RWPE1 (cell line): ENCODE measurements at regions not wholly inside any gene's neighbourhood (a gene's known extent, or its start where the extent isn't known, plus 50 kb on each side); places are given as distances from the start of the nearest gene placed in this dataset.
A peak's percentile ranks its signal among the peaks of the same experiment; 100 is the strongest.

Experiments used
- CTCF ChIA-PET: fragments of 350-600 bp; sonication (Branson Sonifier 250); formaldehyde crosslinking; extraction: SDS; loops from one replicate; lab custom pipeline; 2021; lab: Yijun Ruan, JAX
- POLR2A ChIA-PET: fragments of 400-600 bp; formaldehyde crosslinking; extraction: SDS; loops from one replicate; lab custom pipeline; 2020; ENCODE audit warnings: antibody characterized with exemption; ENCODE audit not compliant: low non-redundant PET; lab: Yijun Ruan, JAX
- DNase-seq: peaks from one replicate; pipeline ENCODE4 v3.0.0; 2012; ENCODE audit warnings: low spot score
- H3K27ac ChIP-seq: fragments of 450-650 bp; 2 replicates; pipeline ENCODE4 v1.5.1; 2017
- TF ChIP-seq, protein P1 (sequence below): fragments of 450-650 bp; conservative IDR thresholded peaks from 2 replicates; pipeline ENCODE4 v1.5.1; 2017; ENCODE audit warnings: low read depth, mild to moderate bottlenecking

DNA sequence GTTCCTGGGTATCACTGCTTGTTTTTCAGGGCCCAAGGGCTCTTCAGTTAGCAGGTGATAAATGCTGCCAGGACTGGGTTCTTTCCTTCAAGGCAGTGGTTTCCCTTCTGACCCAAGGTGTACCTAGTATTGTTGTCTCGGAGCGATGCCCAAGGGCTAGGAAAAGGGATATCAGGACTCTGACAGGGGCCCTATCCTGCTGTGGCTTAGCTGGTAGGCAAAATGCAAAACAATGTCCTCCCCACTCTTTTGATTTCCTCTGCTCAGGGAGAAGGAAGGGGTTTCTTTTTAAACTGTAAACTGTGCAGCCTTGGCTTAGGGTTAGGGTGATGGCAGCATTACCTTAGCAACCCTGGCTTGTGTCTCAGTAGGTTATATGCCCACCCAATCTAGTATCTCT lies 508.8 kb upstream of the CTNND2 start:
- ChIA-PET POLR2A (no interaction called here), CTCF (no interaction called here)
- TF ChIP-seq, protein P1, sequence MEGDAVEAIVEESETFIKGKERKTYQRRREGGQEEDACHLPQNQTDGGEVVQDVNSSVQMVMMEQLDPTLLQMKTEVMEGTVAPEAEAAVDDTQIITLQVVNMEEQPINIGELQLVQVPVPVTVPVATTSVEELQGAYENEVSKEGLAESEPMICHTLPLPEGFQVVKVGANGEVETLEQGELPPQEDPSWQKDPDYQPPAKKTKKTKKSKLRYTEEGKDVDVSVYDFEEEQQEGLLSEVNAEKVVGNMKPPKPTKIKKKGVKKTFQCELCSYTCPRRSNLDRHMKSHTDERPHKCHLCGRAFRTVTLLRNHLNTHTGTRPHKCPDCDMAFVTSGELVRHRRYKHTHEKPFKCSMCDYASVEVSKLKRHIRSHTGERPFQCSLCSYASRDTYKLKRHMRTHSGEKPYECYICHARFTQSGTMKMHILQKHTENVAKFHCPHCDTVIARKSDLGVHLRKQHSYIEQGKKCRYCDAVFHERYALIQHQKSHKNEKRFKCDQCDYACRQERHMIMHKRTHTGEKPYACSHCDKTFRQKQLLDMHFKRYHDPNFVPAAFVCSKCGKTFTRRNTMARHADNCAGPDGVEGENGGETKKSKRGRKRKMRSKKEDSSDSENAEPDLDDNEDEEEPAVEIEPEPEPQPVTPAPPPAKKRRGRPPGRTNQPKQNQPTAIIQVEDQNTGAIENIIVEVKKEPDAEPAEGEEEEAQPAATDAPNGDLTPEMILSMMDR, result no peak
- no peak overlapping the region for H3K27ac ChIP-seq
- no peak for DNase-seq

DNA sequence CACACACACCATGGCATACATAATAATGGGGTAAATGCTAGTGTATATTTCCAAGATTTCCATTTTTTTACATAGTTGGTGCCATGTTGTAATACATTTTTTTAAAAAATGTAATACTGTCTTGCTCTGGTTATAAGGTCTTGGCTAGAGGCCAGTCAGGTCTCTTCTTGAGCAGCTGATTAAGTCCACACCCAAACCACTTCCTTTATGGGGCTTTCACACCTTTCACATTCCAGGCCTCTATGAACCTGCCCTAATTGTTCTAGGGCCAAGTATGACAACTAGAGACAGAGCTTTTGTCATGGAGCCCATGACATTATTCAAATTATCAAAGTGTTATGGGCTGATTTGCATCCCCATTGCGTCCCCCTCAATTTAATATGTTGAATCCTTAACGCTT lies 495.6 kb upstream of the CTNND2 start:
- ChIA-PET POLR2A (no interaction called here), CTCF (no interaction called here)
- TF ChIP-seq, protein P1, result no peak
- DNase-seq, result peak; percentile 10
- no peak overlapping the region for H3K27ac ChIP-seq

DNA sequence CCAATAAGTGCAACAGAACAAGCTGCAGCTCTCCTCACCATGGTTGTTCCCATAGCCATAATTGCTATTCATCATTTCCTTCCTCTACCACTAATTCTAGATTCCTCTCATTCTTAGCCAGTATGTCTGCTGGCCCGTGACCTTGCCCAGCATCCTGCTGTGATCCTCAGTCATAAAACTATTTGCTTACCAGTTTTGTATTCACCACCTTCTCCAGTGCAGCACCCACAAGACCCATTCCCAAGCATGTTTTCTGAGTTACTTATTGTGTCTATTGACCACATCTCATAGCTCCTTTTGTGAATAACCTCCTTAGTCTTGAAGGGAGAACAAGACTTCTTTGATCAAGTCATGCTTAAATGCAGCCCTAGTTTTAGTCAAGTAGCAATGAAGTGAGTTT lies 488.0 kb upstream of the CTNND2 start:
- DNase-seq, result no peak
- H3K27ac ChIP-seq, result no peak overlapping the region
- TF ChIP-seq, protein P1, result no peak
- ChIA-PET CTCF (no interaction called here), POLR2A (no interaction called here)

DNA sequence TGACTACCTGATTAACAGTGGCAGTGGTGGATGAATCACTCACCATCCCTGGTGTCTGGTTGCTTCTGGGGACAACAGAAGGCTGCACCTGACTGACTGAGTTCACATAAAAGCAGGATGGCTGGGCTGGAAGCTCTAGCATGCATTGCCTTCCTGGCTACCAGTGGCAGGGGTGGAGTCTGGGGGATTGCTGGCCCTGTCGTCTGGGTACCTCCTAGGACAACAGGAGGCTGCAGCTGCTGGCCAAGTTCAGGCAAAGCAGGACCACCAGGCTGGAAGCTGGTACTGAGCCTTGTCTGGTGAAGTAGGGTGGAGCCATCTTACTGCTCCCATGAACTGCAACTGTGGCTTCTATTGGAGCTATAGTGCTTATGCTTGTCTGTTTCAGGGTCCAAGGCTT lies 480.8 kb upstream of the CTNND2 start:
- CTCF ChIA-PET, result no interaction called here
- DNase-seq, result no peak
- POLR2A ChIA-PET, result interaction anchor here (0.5 kb wide), 1 partner anchor 53 kb away, joined by 4 read pairs; no protein-coding TSS in a partner anchor
- H3K27ac ChIP-seq, result no peak overlapping the region
- TF ChIP-seq, protein P1, result no peak

DNA sequence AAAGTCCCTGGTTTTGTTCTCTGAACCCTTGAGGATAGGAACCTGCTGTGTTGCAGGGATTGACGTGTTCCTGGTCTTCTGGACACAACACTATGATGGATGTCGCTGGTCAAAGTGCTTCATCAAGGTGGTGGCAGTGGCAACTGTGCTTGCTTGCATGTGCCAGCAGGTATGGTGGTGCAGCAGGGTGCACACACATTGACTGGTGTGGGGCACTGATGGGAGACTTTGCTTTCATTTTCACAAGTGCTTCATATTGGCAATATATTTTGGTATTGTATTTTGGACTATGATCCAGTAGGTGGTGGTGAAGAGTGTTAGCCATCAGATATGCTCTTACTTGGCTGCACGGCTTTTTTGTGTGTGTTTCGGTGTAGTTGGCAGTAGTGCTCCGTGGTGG lies 479.8 kb upstream of the CTNND2 start:
- POLR2A ChIA-PET, result no interaction called here

DNA sequence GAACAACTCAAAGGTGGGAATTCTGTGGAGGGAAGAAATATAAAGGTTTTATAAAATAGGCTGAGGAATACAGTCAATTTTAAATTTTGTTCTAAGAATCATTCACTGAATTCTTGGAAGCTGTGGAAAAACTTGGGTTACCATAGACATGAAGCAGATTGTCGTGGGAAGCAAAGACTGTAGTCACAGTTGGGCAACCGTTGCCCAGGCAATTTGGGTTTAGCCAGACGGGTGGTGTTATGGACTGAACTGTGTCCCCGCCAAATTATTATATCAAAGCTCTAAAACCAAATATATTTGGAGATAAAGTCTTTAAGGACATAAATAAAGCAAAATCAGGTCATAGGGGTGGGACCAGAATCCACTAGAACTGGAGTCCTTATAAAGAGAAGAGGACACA lies 463.7 kb upstream of the CTNND2 start:
- DNase-seq, result no peak
- POLR2A ChIA-PET, result no interaction called here
- TF ChIP-seq, protein P1, result no peak
- CTCF ChIA-PET, result no interaction called here
- H3K27ac ChIP-seq, result no peak overlapping the region

More for the DNA sequence above, 479.8 kb upstream of the CTNND2 start:
- no peak overlapping the region for H3K27ac ChIP-seq
- CTCF ChIA-PET, result interaction anchor here (0.5 kb wide), 1 partner anchor 358 kb away, joined by 3 read pairs; no protein-coding TSS in a partner anchor
- no peak for DNase-seq
- TF ChIP-seq, protein P1, result no peak
